ENCODE measurements at regions not wholly inside any gene's neighbourhood (a gene's known extent, or its start where the extent isn't known, plus 50 kb on each side); places are given as distances from the start of the nearest gene placed in this dataset.
"Not testable (repeated sequence)": the region's sequence is repeated elsewhere in the genome, so short reads cannot be mapped to it uniquely, and the experiment has no call there.

- H3K9me3 ChIP-seq, result no peaks in the 10 kb centered on the region
- no peak for TF ChIP-seq POLR2A (IDR thresholded peaks at IDR 0.05)
- no peaks in the 10 kb centered on the region for H3K4me1 ChIP-seq
- no peak for DNase-seq
- no peaks in the 10 kb centered on the region for H3K27me3 ChIP-seq
- no peak overlapping the region for H3K27ac ChIP-seq
- H3K4me3 ChIP-seq, result no peak overlapping the region
- H3K36me3 ChIP-seq, result no peaks in the 10 kb centered on the region
Measured at GRCh38 chrX:114272096-114272686, 311.7 kb upstream of the HTR2C start.

DNA sequence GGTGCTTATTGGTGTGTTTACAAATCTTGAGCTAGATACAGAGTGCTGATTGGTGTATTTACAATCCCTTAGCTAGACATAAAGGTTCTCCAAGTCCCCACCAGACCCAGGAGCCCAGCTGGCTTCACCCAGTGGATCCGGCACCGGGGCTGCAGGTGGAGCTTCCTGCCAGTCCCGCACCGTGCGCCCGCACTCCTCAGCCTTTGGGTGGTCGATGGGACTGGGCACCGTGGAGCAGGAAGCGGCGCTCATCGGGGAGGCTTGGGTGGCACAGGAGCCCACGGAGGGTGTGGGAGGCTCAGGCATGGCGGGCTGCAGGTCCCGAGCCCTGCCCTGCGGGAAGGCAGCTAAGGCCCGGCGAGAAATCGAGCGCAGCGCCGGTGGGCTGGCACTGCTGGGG, 313.5 kb upstream of the HTR2C start:
- not testable (repeated sequence) for H3K4me3 ChIP-seq, H3K27me3 ChIP-seq, DNase-seq, H3K4me1 ChIP-seq, H3K27ac ChIP-seq, H3K9me3 ChIP-seq, H3K36me3 ChIP-seq

DNA sequence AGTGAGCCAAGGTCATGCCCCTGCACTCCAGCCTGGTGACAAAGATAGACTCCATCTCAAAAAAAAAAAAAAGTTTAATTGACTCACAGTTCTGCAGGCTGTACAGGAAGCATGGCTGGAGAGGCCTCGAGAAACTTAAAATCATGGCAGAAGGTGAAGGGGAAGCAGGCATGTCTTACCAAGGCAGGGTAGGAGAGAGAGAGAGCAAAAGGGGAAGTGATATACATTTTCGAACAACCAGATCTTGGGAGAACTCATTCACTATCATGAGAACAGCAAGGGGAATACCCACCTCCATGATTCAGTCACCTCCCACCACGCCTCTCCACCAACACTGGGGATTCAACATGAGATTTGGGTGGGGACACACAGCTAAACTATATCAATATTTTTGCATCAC, 315.2 kb upstream of the HTR2C start:
- Histone ChIP-seq H3K4me3 (no peak overlapping the region), H3K27me3 (no peaks in the 10 kb centered on the region), H3K4me1 (no peaks in the 10 kb centered on the region), H3K27ac (no peak overlapping the region), H3K9me3 (no peaks in the 10 kb centered on the region), H3K36me3 (no peaks in the 10 kb centered on the region)
- no peak for TF ChIP-seq POLR2A (IDR thresholded peaks at IDR 0.05)
- TF ChIP-seq, protein P1, sequence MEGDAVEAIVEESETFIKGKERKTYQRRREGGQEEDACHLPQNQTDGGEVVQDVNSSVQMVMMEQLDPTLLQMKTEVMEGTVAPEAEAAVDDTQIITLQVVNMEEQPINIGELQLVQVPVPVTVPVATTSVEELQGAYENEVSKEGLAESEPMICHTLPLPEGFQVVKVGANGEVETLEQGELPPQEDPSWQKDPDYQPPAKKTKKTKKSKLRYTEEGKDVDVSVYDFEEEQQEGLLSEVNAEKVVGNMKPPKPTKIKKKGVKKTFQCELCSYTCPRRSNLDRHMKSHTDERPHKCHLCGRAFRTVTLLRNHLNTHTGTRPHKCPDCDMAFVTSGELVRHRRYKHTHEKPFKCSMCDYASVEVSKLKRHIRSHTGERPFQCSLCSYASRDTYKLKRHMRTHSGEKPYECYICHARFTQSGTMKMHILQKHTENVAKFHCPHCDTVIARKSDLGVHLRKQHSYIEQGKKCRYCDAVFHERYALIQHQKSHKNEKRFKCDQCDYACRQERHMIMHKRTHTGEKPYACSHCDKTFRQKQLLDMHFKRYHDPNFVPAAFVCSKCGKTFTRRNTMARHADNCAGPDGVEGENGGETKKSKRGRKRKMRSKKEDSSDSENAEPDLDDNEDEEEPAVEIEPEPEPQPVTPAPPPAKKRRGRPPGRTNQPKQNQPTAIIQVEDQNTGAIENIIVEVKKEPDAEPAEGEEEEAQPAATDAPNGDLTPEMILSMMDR (IDR thresholded peaks at IDR 0.05), result no peak
- DNase-seq, result no peak

DNA sequence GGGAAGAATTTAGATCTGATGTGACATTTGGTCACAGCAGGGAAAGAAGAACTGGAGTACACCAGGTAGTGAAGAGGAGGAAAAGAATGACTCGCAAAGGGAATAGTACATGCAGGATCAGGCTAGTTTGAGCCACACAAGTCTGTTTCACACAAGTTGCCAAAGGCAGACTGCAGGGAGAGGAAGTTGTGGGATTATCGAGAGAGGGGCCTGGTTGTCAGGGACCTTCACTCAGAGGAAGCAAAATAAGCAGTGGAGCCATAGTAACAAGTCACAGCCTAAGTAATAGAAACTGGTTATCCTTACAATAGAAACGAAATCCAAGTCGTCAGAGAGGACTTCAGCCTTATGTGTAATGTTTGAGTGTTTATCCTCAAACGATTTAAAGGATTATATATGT, 316.7 kb upstream of the HTR2C start:
- TF ChIP-seq POLR2A (IDR thresholded peaks at IDR 0.05), result no peak
- TF ChIP-seq, protein P1 (IDR thresholded peaks at IDR 0.05), result no peak
- no peak overlapping the region for H3K27ac ChIP-seq

DNA sequence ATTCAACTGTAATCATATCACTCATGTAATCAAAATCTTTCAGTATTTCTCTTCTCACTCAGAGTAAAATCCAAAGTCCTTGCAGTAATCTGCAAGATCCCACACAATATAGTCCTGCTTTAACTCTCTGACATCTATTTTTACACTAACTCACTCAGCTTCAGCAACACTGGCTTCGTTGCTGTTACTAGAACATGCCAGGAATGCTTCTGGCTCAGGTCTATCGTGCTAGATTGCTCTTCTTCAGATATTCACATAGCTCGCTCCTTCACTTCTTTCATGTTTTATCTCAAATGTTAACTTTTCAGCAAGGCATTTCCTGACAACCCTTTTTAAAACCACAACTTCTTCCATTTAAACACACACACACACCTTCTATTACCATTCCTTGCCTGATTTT, 331.7 kb upstream of the HTR2C start:
- Histone ChIP-seq H3K36me3 (no peaks in the 10 kb centered on the region), H3K4me3 (no peak overlapping the region), H3K27me3 (no peaks in the 10 kb centered on the region), H3K27ac (no peak overlapping the region), H3K9me3 (no peaks in the 10 kb centered on the region), H3K4me1 (no peaks in the 10 kb centered on the region)
- no peak for TF ChIP-seq POLR2A (IDR thresholded peaks at IDR 0.05)
- TF ChIP-seq, protein P1 (IDR thresholded peaks at IDR 0.05), result no peak
- DNase-seq, result no peak

More for the DNA sequence above, 316.7 kb upstream of the HTR2C start:
- Histone ChIP-seq H3K9me3 (no peaks in the 10 kb centered on the region), H3K4me1 (no peaks in the 10 kb centered on the region), H3K4me3 (no peak overlapping the region), H3K27me3 (no peaks in the 10 kb centered on the region), H3K36me3 (no peaks in the 10 kb centered on the region)
- DNase-seq, result no peak

- no peaks in the 10 kb centered on the region for H3K4me1 ChIP-seq
- no peak for TF ChIP-seq POLR2A (IDR thresholded peaks at IDR 0.05)
- TF ChIP-seq, protein P1 (IDR thresholded peaks at IDR 0.05), result no peak
- DNase-seq, result no peak
Measured at GRCh38 chrX:114251575-114251974, 332.3 kb upstream of the HTR2C start.

DNA sequence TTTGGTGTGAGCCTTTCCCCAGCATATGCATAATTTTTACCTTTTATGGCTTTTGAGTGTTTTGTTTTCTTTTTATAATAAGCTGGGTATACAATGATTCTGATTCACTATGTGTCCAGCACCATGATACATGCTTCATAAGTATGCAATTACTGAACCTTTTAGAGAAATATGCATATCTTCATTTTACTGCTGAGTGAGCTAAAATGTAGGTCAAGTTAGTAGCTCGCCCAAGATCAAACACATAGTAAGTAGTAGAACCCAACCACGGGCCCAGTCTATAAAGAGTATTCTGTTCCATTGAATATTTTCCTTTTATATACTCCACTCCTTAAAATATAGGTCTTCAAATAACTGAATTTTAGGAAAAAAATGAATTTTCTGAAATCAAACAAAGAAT, 362.4 kb upstream of the HTR2C start:
- no peak overlapping the region for H3K4me3 ChIP-seq
- no peaks in the 10 kb centered on the region for H3K36me3 ChIP-seq
- no peaks in the 10 kb centered on the region for H3K9me3 ChIP-seq
- no peaks in the 10 kb centered on the region for H3K4me1 ChIP-seq
- no peaks in the 10 kb centered on the region for H3K27me3 ChIP-seq
- no peak for TF ChIP-seq POLR2A (IDR thresholded peaks at IDR 0.05)
- TF ChIP-seq, protein P1 (IDR thresholded peaks at IDR 0.05), result no peak
- H3K27ac ChIP-seq, result no peak overlapping the region
- DNase-seq, result no peak

More at GRCh38 chrX:114251575-114251974, 332.3 kb upstream of the HTR2C start:
- no peaks in the 10 kb centered on the region for H3K9me3 ChIP-seq
- no peak overlapping the region for H3K27ac ChIP-seq
- H3K4me3 ChIP-seq, result no peak overlapping the region
- no peaks in the 10 kb centered on the region for H3K27me3 ChIP-seq
- no peaks in the 10 kb centered on the region for H3K36me3 ChIP-seq
